Uterus (tissue), 2 donors: ENCODE measurements at regions not wholly inside any gene's neighbourhood (a gene's known extent, or its start where the extent isn't known, plus 50 kb on each side); places are given as distances from the start of the nearest gene placed in this dataset.

Source experiments
- POLR2A ChIP-seq, 2 donors: fragments of 450-650 bp; IDR thresholded peaks; one replicate each; pipeline ENCODE4 v1.6.1; 2016; ENCODE audit warnings: antibody characterized with exemption in 2 of 2, mild to moderate bottlenecking in 1 of 2, moderate library complexity in 1 of 2
- TF ChIP-seq, protein P1 (sequence below), 4 experiments: fragments of 200-600 bp in 2 of 4; fragments of 450-650 bp in 2 of 4; sonication (generic) in 2 of 4; IDR thresholded peaks; one replicate each; pipeline ENCODE4 v1.5.1; 2016 to 2019; ENCODE audit warnings: antibody characterized with exemption in 4 of 4, mild to moderate bottlenecking in 2 of 4, moderate library complexity in 1 of 4

DNA sequence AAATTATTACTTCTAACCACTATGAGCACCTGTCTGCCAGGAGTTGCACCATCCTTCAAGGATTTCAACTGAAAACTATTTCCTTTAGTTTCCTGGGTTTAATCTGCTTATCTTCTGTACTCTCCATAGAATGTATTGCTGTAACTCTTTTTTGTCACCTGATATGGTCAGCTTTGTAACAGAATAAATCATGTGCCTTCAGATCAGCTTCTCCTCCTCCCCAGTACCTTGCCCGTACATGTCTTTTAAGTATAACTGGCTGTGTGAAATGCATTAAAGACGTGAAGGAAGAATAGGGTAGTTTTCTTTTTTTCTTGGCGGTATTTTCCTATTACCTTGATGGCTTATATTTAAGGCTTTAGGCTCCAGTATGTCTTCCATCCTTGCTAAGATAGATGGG, 200.3 kb upstream of the NAV3 start:
- TF ChIP-seq, protein P1, sequence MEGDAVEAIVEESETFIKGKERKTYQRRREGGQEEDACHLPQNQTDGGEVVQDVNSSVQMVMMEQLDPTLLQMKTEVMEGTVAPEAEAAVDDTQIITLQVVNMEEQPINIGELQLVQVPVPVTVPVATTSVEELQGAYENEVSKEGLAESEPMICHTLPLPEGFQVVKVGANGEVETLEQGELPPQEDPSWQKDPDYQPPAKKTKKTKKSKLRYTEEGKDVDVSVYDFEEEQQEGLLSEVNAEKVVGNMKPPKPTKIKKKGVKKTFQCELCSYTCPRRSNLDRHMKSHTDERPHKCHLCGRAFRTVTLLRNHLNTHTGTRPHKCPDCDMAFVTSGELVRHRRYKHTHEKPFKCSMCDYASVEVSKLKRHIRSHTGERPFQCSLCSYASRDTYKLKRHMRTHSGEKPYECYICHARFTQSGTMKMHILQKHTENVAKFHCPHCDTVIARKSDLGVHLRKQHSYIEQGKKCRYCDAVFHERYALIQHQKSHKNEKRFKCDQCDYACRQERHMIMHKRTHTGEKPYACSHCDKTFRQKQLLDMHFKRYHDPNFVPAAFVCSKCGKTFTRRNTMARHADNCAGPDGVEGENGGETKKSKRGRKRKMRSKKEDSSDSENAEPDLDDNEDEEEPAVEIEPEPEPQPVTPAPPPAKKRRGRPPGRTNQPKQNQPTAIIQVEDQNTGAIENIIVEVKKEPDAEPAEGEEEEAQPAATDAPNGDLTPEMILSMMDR (IDR thresholded peaks at IDR 0.05): no peak
- no peak for TF ChIP-seq POLR2A (IDR thresholded peaks at IDR 0.05)
